Stimulated activated CD8-positive, alpha-beta memory T cell treated with anti-CD3 and anti-CD28 coated beads, Interleukin-15, amount 100 ng/mL, for 24 hours (primary cell): ENCODE measurements at regions not wholly inside any gene's neighbourhood (a gene's known extent, or its start where the extent isn't known, plus 50 kb on each side); places are given as distances from the start of the nearest gene placed in this dataset.

Experiments used
- DNase-seq: peaks from one replicate; pipeline ENCODE4 v3.0.0-alpha.2; 2020; ENCODE audit warnings: low read depth

GRCh38 chr15:70201425-70201775, 103.7 kb upstream of the TLE3 start:
- DNase-seq = no peak

- DNase-seq = no peak
Measured at GRCh38 chr15:70200511-70201424, 103.1 kb upstream of the TLE3 start.

GRCh38 chr15:70199540-70200410, 102.1 kb upstream of the TLE3 start:
- DNase-seq = no peak

DNA sequence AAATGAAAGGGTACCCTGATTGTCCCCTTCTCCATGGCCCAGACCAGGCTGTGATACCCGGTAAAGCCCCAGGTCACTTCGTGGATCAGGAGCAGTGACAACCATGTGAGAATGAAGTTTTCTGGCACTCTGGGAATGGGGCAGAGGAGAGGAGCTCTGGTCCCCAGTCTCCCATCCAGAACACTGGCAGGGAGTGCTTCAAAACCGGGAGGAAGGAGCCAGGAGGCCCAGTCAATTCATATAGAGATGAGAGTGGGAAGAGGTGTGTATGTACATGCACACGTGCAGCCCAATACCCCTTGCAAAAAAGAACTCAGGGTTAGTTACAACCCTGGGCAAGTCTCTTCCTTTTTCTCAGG, 101.4 kb upstream of the TLE3 start:
- no peak for DNase-seq

- DNase-seq = no peak
Measured at GRCh38 chr15:70198441-70199123, 100.9 kb upstream of the TLE3 start.

- DNase-seq = no peak
Measured at GRCh38 chr15:70197945-70198361, 100.2 kb upstream of the TLE3 start.

- DNase-seq = no peak
Measured at GRCh38 chr15:70197318-70197944, 99.7 kb upstream of the TLE3 start.

GRCh38 chr15:70196372-70197316, 98.9 kb upstream of the TLE3 start:
- DNase-seq = no peak

- no peak for DNase-seq
Measured at GRCh38 chr15:70195587-70196305, 98.0 kb upstream of the TLE3 start.

DNA sequence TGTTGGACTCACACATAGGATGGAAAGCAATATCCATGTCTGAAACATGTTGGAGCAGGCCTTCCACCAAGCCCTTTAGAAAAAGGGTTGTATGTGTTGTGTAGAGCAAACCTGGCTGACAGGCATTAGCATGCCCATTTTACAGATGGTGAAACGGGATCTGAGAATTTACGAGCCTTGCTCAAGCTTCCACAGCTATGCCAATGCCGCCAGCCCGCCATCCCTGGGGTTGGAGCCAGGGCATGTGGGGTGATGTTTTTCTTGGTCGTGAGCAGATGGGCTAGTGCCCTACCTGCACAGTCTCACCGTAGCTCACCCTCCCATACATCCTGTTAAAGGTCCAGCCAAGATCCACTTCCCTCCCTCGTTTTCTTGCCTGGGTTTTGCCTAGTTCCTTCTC, 97.5 kb upstream of the TLE3 start:
- no peak for DNase-seq

DNA sequence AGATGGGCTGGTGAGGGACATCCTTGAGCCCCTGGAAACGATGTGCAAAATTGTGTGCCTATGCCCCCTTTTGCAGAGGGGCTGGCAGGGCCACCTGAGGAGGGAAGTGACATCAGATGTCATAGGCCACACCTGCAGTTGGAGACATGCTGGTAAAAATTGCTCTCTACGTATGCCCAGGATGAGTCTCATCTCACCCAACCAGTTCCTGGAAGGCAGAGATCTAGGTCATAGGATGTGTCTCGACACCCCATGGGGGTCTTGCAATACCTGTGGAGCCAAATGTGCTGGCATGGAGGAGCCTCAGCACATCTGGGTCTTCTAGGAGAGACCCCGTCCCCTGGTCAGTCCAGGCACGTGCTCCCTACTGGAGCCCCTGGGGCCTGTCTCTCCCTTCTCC, 96.5 kb upstream of the TLE3 start:
- no peak for DNase-seq

DNA sequence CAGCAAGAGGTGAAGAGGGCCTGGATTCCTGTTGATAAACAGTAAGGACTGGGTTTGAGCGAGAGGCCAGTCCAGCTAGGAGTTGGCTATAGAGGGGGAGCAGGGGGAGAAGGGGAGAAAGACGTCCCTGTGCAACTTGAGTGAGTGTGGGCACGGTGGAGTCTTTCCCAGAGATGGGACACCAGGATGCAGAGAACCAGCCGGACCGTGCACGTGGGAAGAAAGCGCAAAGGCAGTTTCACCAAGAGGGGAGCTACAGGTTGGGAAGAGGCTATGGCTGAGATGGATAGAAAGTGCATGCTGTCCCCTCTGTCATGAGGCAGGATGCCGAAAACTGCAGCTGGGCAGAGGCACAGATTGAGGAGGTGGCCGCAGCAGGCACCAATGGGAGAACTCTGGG, 96.0 kb upstream of the TLE3 start:
- DNase-seq = no peak

- no peak for DNase-seq
Measured at GRCh38 chr15:70192490-70192889, 94.8 kb upstream of the TLE3 start.

GRCh38 chr15:70192041-70192440, 94.3 kb upstream of the TLE3 start:
- no peak for DNase-seq

DNA sequence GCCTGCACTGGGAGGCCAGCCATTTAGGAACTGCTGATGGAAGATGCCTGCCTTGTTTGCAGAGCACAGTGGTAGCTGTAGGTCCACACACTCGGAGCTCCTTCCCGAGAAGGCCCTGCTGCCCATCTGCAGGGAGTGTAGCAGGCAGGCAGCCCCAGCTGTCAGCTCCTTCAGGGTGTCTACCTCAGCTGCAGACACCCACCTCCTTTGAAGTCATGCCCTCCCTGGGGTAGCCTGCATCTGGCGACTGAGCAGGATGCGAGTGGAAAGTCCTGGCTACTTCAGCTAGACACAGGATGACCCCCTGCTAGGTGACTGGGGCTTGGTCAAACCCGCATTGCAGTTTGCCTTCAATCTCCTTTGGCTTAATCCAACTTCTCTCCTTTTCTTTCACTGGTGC, 93.2 kb upstream of the TLE3 start:
- DNase-seq = no peak

DNA sequence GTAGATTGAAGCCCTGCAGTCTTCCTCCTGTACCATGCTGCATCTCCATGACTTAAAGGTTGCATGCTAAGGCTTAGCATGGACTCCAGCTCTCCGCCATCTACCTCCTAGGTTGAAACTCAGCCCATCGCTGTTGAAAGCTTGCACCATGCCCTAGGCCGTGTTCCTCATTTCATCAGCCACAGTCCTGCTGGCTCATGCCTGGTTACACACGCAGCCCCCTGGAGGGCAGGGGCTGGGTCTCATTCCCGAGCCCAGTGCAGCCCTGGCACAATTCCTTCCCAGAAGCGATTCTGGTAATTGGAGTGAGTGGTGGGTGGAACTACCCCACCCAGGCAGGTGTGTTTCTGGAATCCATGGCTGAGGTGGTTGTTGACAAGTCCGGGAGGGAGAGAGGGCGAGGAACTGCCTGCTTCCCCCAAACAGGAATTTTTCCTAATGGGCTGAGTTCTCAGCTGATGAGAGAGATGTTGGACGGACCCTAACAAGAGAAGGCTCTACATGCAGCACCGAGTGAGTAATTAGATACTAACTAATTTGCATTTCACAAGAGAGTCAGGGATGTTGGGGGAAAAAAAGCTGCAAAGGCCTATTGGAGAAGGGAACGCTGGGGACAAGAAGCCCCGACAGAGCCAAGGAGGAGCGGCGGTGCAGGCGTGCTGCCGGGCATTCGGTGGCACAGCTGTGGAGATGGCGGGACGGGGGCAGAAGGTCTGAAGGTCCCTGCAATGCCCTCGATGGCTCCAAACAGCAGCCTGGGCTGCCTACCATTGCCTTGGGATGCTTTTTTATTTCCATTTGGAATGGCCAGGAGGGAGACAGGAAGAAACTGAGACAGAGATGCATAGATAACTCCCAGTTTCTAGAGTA, 92.3 kb upstream of the TLE3 start:
- DNase-seq = no peak

DNA sequence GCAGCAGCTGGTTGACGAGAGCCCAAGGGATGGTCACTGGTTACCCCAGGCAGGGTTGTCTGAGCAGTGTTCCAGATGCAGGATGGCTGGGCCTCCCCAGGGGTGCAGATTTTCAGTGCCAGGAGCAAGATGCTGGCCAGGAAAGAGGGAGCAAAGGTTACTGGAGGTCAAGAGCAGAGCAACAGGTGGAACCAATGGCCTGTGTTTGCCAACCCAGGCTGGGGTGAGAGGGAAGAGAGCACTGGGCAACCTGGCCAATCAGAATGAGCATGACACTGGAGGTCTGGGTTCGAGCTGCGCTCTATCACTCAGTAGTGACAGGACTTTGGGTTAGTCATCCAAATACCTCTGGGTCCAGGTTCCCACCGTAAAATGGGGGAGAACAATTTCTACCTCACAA, 90.6 kb upstream of the TLE3 start:
- DNase-seq = no peak

DNA sequence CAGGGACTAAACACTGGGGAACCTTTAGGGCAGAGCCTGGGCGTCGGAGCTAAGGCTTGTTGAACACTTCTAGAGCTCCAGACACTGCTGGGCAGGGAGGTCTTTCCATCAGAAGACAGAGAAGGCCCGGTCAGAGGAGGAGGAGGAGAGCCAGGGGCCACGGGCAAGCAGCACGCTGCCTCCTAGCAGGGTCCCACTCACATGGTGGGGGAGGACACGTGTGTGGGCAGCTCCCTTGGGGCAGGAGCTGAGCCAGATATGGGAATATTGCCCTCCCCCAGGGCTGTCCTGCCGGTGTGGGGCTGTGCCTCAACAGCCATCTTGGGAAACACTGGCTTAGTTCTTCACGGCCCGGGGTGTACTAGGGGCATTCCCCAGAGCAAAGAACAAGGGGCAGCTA, 89.6 kb upstream of the TLE3 start:
- DNase-seq = no peak

GRCh38 chr15:70186152-70186551, 88.4 kb upstream of the TLE3 start:
- no peak for DNase-seq
